ENCODE measurements at regions not wholly inside any gene's neighbourhood (a gene's known extent, or its start where the extent isn't known, plus 50 kb on each side); places are given as distances from the start of the nearest gene placed in this dataset.

DNA sequence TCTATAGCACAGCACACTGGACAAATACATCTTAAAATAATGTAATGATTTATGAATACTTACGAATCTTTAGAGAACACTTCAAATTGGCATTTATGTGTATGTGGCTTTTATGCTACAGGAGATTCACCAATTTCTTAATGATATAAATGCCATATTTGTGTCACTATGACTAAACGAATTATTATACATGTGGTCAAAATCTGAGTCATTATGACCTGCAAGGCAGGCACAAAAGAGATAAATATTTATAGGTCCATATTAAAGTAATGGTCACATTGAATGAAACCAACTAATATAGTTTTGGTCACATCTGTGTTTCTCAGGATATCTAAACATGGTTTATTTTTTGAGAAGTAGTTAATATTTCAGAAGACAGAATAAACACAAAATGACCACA lies 232.3 kb upstream of the SEMA6D start:
- H3K9ac ChIP-seq (ENCODE audit: low read length in 5 of 5): no peak overlapping the region
- peaks cover 0 to 22% (median 6%) of the 10 kb centered on the region in 5 donors for H3K4me1 ChIP-seq (ENCODE audit: control insufficient read depth in 5 of 5, insufficient read depth in 5 of 5, low read length in 5 of 5)
- H3K36me3 ChIP-seq (ENCODE audit: control insufficient read depth in 5 of 5, insufficient read depth in 5 of 5, low read length in 5 of 5): no peaks in the 10 kb centered on the region
- H3K9me3 ChIP-seq (ENCODE audit: control insufficient read depth in 5 of 5, low read length in 5 of 5): no peaks in the 10 kb centered on the region
- no peaks in the 10 kb centered on the region for H3K27me3 ChIP-seq (ENCODE audit: control insufficient read depth in 5 of 5, insufficient read depth in 4 of 5, low read length in 5 of 5)
- no peak overlapping the region for H3K27ac ChIP-seq (ENCODE audit: low read depth, low read length)
- H3K4me3 ChIP-seq (ENCODE audit: low read depth in 1 of 5, low read length in 5 of 5): no peak overlapping the region

- H3K9ac ChIP-seq (ENCODE audit: low read length in 5 of 5): no peak overlapping the region
- no peaks in the 10 kb centered on the region for H3K9me3 ChIP-seq (ENCODE audit: control insufficient read depth in 5 of 5, low read length in 5 of 5)
- H3K36me3 ChIP-seq (ENCODE audit: control insufficient read depth in 5 of 5, insufficient read depth in 5 of 5, low read length in 5 of 5): no peaks in the 10 kb centered on the region
- H3K4me3 ChIP-seq (ENCODE audit: low read depth in 1 of 5, low read length in 5 of 5): no peak overlapping the region
- peaks cover 0 to 22% (median 6%) of the 10 kb centered on the region in 5 donors for H3K4me1 ChIP-seq (ENCODE audit: control insufficient read depth in 5 of 5, insufficient read depth in 5 of 5, low read length in 5 of 5)
- H3K27me3 ChIP-seq (ENCODE audit: control insufficient read depth in 5 of 5, insufficient read depth in 4 of 5, low read length in 5 of 5): no peaks in the 10 kb centered on the region
- no peak overlapping the region for H3K27ac ChIP-seq (ENCODE audit: low read depth, low read length)
Measured at GRCh38 chr15:47485419-47485818, 231.9 kb upstream of the SEMA6D start.

- H3K36me3 ChIP-seq (ENCODE audit: control insufficient read depth in 5 of 5, insufficient read depth in 5 of 5, low read length in 5 of 5): no peaks in the 10 kb centered on the region
- no peaks in the 10 kb centered on the region for H3K27me3 ChIP-seq (ENCODE audit: control insufficient read depth in 5 of 5, insufficient read depth in 4 of 5, low read length in 5 of 5)
- peaks cover 0 to 22% (median 6%) of the 10 kb centered on the region in 5 donors for H3K4me1 ChIP-seq (ENCODE audit: control insufficient read depth in 5 of 5, insufficient read depth in 5 of 5, low read length in 5 of 5)
- no peaks in the 10 kb centered on the region for H3K9me3 ChIP-seq (ENCODE audit: control insufficient read depth in 5 of 5, low read length in 5 of 5)
- no peak overlapping the region for H3K27ac ChIP-seq (ENCODE audit: low read depth, low read length)
- no peak overlapping the region for H3K4me3 ChIP-seq (ENCODE audit: low read depth in 1 of 5, low read length in 5 of 5)
- no peak overlapping the region for H3K9ac ChIP-seq (ENCODE audit: low read length in 5 of 5)
Measured at GRCh38 chr15:47486040-47486439, 231.3 kb upstream of the SEMA6D start.

- H3K36me3 ChIP-seq (ENCODE audit: control insufficient read depth in 5 of 5, insufficient read depth in 5 of 5, low read length in 5 of 5): no peaks in the 10 kb centered on the region
- H3K27ac ChIP-seq (ENCODE audit: low read depth, low read length): no peak overlapping the region
- H3K27me3 ChIP-seq (ENCODE audit: control insufficient read depth in 5 of 5, insufficient read depth in 4 of 5, low read length in 5 of 5): no peaks in the 10 kb centered on the region
- no peak overlapping the region for H3K9ac ChIP-seq (ENCODE audit: low read length in 5 of 5)
- no peaks in the 10 kb centered on the region for H3K9me3 ChIP-seq (ENCODE audit: control insufficient read depth in 5 of 5, low read length in 5 of 5)
- H3K4me1 ChIP-seq (ENCODE audit: control insufficient read depth in 5 of 5, insufficient read depth in 5 of 5, low read length in 5 of 5): no peaks in the 10 kb centered on the region
- H3K4me3 ChIP-seq (ENCODE audit: low read depth in 1 of 5, low read length in 5 of 5): no peak overlapping the region
Measured at GRCh38 chr15:47492195-47492594, 225.1 kb upstream of the SEMA6D start.

DNA sequence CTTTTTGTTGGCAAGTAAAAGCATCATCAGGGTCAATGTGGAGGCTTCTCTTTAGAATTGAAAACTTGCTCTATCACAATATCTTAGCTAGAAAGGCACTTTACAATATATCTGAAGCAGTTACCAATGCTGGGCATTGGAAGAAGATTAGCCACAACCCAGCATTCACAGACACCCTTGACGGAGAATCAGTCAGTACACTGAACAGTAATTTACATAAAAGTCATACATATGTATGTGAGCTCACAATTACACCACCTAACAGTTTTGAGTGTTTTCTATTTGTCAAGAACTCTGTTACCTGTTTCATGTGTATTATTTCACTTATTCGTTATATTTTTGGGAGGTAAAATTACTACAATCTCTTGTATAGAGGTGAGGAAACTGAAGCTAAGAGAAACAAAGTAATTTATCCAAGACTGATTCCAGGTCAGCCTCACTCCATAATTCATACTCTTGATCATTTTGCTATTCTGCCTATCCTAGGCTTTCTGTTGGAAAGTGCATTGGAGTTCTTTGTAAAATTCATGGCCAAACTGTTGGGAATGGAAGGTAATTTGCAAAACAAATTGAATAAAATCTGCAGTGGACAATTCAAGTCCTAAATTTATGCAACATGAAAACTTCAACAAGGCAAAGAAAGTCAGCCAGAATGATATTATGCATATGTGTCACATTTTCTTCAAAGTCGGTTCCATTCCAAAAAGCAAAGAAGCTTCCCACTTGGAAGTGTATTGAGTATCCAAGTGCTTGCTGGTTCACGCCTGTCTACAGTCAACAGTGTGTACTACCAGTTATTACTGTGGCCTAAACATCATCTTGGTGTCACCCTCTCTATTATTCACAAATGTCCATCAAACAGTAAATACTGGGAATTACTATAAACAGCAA lies 223.7 kb upstream of the SEMA6D start:
- H3K4me1 ChIP-seq (ENCODE audit: control insufficient read depth in 5 of 5, insufficient read depth in 5 of 5, low read length in 5 of 5): no peaks in the 10 kb centered on the region
- no peak overlapping the region for H3K27ac ChIP-seq (ENCODE audit: low read depth, low read length)
- H3K4me3 ChIP-seq (ENCODE audit: low read depth in 1 of 5, low read length in 5 of 5): no peak overlapping the region
- H3K9me3 ChIP-seq (ENCODE audit: control insufficient read depth in 5 of 5, low read length in 5 of 5): no peaks in the 10 kb centered on the region
- H3K36me3 ChIP-seq (ENCODE audit: control insufficient read depth in 5 of 5, insufficient read depth in 5 of 5, low read length in 5 of 5): no peaks in the 10 kb centered on the region
- no peaks in the 10 kb centered on the region for H3K27me3 ChIP-seq (ENCODE audit: control insufficient read depth in 5 of 5, insufficient read depth in 4 of 5, low read length in 5 of 5)
- H3K9ac ChIP-seq (ENCODE audit: low read length in 5 of 5): no peak overlapping the region

GRCh38 chr15:47496343-47497185 lies 220.7 kb upstream of the SEMA6D start:
- Histone ChIP-seq H3K9ac (ENCODE audit: low read length in 5 of 5) (no peak overlapping the region), H3K27ac (ENCODE audit: low read depth, low read length) (no peak overlapping the region), H3K36me3 (ENCODE audit: control insufficient read depth in 5 of 5, insufficient read depth in 5 of 5, low read length in 5 of 5) (no peaks in the 10 kb centered on the region), H3K4me1 (ENCODE audit: control insufficient read depth in 5 of 5, insufficient read depth in 5 of 5, low read length in 5 of 5) (no peaks in the 10 kb centered on the region), H3K27me3 (ENCODE audit: control insufficient read depth in 5 of 5, insufficient read depth in 4 of 5, low read length in 5 of 5) (no peaks in the 10 kb centered on the region), H3K4me3 (ENCODE audit: low read depth in 1 of 5, low read length in 5 of 5) (no peak overlapping the region), H3K9me3 (ENCODE audit: control insufficient read depth in 5 of 5, low read length in 5 of 5) (no peaks in the 10 kb centered on the region)

- H3K36me3 ChIP-seq (ENCODE audit: control insufficient read depth in 5 of 5, insufficient read depth in 5 of 5, low read length in 5 of 5): no peaks in the 10 kb centered on the region
- H3K27me3 ChIP-seq (ENCODE audit: control insufficient read depth in 5 of 5, insufficient read depth in 4 of 5, low read length in 5 of 5): no peaks in the 10 kb centered on the region
- H3K9me3 ChIP-seq (ENCODE audit: control insufficient read depth in 5 of 5, low read length in 5 of 5): no peaks in the 10 kb centered on the region
- no peak overlapping the region for H3K4me3 ChIP-seq (ENCODE audit: low read depth in 1 of 5, low read length in 5 of 5)
- no peak overlapping the region for H3K9ac ChIP-seq (ENCODE audit: low read length in 5 of 5)
- H3K4me1 ChIP-seq (ENCODE audit: control insufficient read depth in 5 of 5, insufficient read depth in 5 of 5, low read length in 5 of 5): peaks cover 0 to 18% (median 5%) of the 10 kb centered on the region in 5 donors
- no peak overlapping the region for H3K27ac ChIP-seq (ENCODE audit: low read depth, low read length)
Measured at GRCh38 chr15:47500842-47501241, 216.5 kb upstream of the SEMA6D start.

- H3K9ac ChIP-seq (ENCODE audit: low read length in 5 of 5): no peak overlapping the region
Measured at GRCh38 chr15:47502041-47502440, 215.3 kb upstream of the SEMA6D start.

GRCh38 chr15:47503876-47504275 lies 213.4 kb upstream of the SEMA6D start:
- Histone ChIP-seq H3K4me3 (ENCODE audit: low read depth in 1 of 5, low read length in 5 of 5) (no peak overlapping the region), H3K4me1 (ENCODE audit: control insufficient read depth in 5 of 5, insufficient read depth in 5 of 5, low read length in 5 of 5) (peaks cover 0 to 28% (median 10%) of the 10 kb centered on the region in 5 donors), H3K36me3 (ENCODE audit: control insufficient read depth in 5 of 5, insufficient read depth in 5 of 5, low read length in 5 of 5) (no peaks in the 10 kb centered on the region), H3K27ac (ENCODE audit: low read depth, low read length) (no peak overlapping the region), H3K9ac (ENCODE audit: low read length in 5 of 5) (no peak overlapping the region), H3K27me3 (ENCODE audit: control insufficient read depth in 5 of 5, insufficient read depth in 4 of 5, low read length in 5 of 5) (no peaks in the 10 kb centered on the region), H3K9me3 (ENCODE audit: control insufficient read depth in 5 of 5, low read length in 5 of 5) (no peaks in the 10 kb centered on the region)

More at GRCh38 chr15:47502041-47502440, 215.3 kb upstream of the SEMA6D start:
- no peaks in the 10 kb centered on the region for H3K36me3 ChIP-seq (ENCODE audit: control insufficient read depth in 5 of 5, insufficient read depth in 5 of 5, low read length in 5 of 5)
- no peaks in the 10 kb centered on the region for H3K27me3 ChIP-seq (ENCODE audit: control insufficient read depth in 5 of 5, insufficient read depth in 4 of 5, low read length in 5 of 5)
- no peaks in the 10 kb centered on the region for H3K9me3 ChIP-seq (ENCODE audit: control insufficient read depth in 5 of 5, low read length in 5 of 5)
- peaks cover 0 to 28% (median 10%) of the 10 kb centered on the region in 5 donors for H3K4me1 ChIP-seq (ENCODE audit: control insufficient read depth in 5 of 5, insufficient read depth in 5 of 5, low read length in 5 of 5)
- H3K27ac ChIP-seq (ENCODE audit: low read depth, low read length): no peak overlapping the region
- no peak overlapping the region for H3K4me3 ChIP-seq (ENCODE audit: low read depth in 1 of 5, low read length in 5 of 5)

All from subcutaneous abdominal adipose tissue (tissue), 5 donors.